Stimulated activated CD8-positive, alpha-beta memory T cell treated with anti-CD3 and anti-CD28 coated beads, Interleukin-4, amount 100 ng/mL, for 1 hour (primary cell): ENCODE measurements at regions not wholly inside any gene's neighbourhood (a gene's known extent, or its start where the extent isn't known, plus 50 kb on each side); places are given as distances from the start of the nearest gene placed in this dataset.
"Not testable (repeated sequence)": the region's sequence is repeated elsewhere in the genome, so short reads cannot be mapped to it uniquely, and the experiment has no call there.

ENCODE experiments used
- DNase-seq, 2 donors: peaks; one replicate each; pipeline ENCODE4 v3.0.0-alpha.2; 2020; ENCODE audit warnings: low read depth in 2 of 2, low spot score in 1 of 2

GRCh38 chr19:27745978-27746542 is 1466.9 kb downstream of the UQCRFS1 start:
- DNase-seq = no peak

DNA sequence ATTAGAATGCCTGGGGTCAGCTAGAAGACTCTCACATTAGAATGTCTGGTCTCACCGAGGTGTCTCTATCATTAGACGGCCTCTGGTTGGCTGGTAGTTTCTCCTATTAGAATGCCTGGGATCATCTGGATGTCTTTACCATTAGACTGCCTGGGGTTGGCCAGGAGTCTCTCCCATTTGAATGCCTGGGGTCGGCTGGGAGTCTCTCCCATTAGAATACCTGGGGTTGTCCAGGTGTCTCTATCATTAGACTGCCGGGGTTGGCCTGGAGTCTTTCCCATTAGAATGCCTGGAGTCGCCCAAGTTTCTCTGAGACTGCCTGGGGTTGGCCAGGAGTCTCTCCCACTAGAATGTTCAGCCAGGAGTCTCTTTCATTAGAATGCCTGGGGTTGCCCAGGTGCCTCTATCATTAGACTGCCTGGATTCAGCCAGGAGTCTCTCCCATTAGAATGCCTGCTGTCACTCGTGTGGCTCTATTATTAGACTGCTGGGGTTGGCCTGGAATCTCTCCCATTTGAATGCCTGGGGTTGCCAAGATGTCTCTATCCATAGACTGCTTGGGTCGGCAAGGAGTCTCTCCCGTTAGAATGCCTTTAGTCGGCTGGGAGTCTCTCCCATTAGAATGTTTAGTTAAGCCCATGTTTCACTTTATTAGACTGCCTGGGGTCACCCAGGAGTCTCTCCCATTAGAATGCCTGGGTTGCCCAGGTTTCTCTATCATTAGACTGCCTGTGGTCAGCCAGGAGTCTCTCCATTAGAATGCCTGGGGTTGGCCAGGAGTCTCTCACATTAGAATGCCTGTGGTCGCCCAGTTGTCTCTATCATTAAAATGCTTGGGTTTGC is 1467.8 kb downstream of the UQCRFS1 start:
- DNase-seq = no peak

DNA sequence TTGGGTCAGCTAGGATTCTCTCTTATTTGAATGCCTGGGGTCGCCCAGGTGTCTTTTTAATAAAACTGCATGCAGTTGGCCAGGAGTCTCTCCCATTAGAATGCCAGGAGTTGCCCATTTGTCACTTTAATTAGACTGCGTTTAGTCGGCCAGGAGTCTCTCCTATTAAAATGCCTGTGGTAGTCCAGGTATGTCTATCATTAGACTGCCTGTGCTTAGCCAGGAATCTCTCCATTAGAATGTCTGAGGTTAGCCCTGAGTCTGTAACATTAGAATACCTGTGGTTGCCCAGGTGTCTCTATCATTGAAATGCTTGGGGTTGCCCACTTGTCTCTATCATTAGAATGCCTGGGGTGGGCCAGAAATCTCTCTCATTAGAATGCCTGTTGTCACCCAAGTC is 1470.9 kb downstream of the UQCRFS1 start:
- DNase-seq = no peak

- DNase-seq = no peak
Measured at GRCh38 chr19:27741236-27741635, 1471.7 kb downstream of the UQCRFS1 start.

DNA sequence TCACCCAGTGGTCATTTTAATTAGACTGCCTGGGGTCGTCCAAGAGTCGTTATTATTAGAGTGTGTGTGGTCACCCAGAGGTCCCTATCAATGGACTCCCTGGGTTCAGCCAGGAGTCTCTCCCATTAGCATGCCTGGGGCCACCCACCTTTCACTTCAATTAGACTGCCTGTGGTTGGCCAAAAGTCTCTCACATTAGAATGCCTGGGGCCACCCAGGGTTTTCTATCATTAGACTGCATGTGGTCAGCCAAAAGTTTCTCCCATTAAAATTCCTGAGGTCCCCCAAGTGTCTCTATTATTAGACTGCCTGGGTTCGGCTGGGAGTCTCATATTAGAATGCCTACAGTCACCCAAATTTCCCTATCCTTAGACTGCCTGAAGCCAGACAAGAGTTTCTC is 1472.6 kb downstream of the UQCRFS1 start:
- no peak for DNase-seq

GRCh38 chr19:27738569-27739193 is 1474.3 kb downstream of the UQCRFS1 start:
- no peak for DNase-seq

- no peak for DNase-seq
Measured at GRCh38 chr19:27736225-27736624, 1476.7 kb downstream of the UQCRFS1 start.

- DNase-seq = no peak
Measured at GRCh38 chr19:27735314-27735713, 1477.6 kb downstream of the UQCRFS1 start.

DNA sequence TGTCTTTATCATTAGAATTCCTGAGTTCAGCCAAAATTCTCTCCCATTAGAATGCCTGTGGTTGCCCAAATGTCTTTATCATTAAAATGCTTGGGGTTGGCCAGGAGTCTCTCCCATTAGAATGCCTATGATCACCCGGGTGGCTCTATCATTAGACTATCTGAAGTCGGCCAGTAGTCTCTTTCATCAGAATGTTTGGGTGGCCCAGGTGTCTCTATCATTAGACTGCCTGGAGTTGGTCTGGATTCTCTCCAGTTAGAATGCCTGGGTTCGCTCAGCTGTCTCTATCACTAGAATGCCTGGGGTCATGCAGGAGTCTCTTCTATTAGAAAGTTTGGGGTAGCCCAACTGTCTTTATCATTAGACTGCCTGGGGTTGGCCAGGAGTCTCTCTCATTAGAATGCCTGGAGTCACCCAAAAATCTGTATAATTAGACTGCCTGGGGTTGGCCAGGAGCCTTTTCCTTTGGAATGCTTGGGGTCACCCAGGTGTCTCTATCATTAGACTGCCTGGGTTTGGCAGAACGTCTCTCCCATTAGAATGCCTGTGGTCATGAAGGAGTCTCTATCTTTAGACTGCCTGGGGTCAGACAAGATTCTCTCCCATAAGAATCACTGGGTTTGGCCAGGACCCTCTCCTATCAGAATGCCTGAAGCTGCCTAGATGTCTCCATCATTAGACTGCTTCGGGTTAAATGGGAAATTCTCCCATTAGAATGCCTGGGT is 1478.3 kb downstream of the UQCRFS1 start:
- no peak for DNase-seq

GRCh38 chr19:27733551-27734266 is 1479.2 kb downstream of the UQCRFS1 start:
- no peak for DNase-seq

DNA sequence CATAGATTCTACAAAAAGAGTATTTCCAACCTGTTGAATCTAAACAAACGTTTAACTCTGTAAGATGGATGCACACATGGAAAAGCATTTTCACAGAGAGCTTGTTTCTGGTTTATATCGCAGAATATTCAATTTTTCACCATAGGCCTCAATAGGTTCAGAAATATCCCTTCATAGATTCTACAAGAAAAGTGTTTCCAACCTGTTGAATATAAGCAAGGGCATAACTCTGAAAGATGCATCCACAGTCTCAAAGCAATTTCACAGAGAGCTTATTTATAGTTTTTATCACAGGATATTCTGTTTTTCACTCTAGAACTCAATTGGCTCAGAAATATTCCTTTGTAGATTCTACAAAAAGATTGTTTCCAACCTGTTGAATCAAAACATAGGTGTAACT is 1483.6 kb downstream of the UQCRFS1 start:
- DNase-seq = no peak

- DNase-seq = no peak
Measured at GRCh38 chr19:27722625-27723024, 1490.3 kb downstream of the UQCRFS1 start.

- no peak for DNase-seq
Measured at GRCh38 chr19:27720155-27720554, 1492.8 kb downstream of the UQCRFS1 start.

- DNase-seq = no peak
Measured at GRCh38 chr19:27719034-27719433, 1493.9 kb downstream of the UQCRFS1 start.

GRCh38 chr19:27718234-27718633 is 1494.7 kb downstream of the UQCRFS1 start:
- DNase-seq = no peak

DNA sequence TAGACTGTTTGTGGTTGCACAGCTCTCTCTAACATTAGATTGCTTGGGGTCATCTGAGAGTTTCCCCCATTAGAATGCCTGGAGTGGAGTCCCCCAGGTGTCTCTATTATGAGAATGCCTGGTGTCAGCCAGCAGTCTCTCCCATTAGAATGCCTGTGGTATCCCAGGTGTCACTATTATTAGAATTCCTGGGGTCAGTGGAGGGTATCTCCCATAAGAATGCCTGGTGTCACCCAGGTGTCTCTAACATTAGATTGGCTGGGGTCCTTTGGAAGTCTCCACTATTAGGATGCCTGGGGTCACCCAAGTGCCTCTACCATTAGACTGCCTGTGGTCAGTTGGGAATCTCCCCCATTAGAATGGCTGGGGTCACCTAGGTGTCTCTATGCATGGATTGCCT is 1495.1 kb downstream of the UQCRFS1 start:
- no peak for DNase-seq

DNA sequence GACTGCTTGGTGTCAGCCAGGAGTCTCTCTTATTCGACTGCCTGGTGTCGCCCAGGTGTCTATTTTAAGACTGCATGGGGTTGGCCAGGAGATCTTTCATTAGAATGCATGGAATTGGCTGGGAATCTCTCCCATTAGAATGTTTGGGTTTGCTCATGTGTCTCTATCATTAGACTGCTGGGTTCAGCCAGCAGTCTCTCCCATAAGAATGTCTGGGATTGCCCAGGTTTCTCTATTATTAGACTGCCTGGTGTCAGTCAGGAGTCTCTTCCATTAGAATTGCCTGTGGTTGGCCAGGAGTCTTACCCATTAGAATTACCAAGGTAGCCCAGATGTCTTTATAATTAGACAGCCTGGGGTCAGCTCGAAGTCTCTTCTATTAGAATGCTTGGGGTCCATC is 1496.0 kb downstream of the UQCRFS1 start:
- DNase-seq = no peak

- no peak for DNase-seq
Measured at GRCh38 chr19:27714857-27715256, 1498.1 kb downstream of the UQCRFS1 start.

GRCh38 chr19:27709496-27709895 is 1503.5 kb downstream of the UQCRFS1 start:
- no peak for DNase-seq

DNA sequence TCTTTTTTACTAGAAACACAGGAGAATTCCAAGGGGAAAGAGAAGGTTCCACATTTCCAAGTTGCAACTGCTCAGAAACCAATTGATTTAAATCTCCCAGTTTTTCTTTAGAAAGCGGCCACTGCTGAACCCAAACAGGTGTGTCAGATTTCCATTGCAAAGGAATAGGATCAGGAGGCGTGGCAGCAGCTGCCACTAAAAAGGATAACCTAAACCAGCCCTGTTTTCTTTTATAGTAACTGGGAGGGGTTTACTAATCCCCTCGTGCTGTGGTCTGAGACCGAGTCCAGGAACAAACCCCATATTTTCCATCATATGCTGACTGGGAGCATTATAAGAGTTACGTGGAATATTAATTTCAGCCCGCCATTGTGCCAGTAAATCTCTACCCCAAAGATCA is 1504.0 kb downstream of the UQCRFS1 start:
- DNase-seq = not testable (repeated sequence)

GRCh38 chr19:27707026-27707425 is 1505.9 kb downstream of the UQCRFS1 start:
- not testable (repeated sequence) for DNase-seq
